GM12875 (cell line): ENCODE measurements at regions not wholly inside any gene's neighbourhood (a gene's known extent, or its start where the extent isn't known, plus 50 kb on each side); places are given as distances from the start of the nearest gene placed in this dataset.

Experiments
- H3K4me3 ChIP-seq: one replicate; pipeline ENCODE4 v1.5.1; 2011; ENCODE audit warnings: low read depth, low read length, control low read depth
- TF ChIP-seq, protein P1 (sequence below): IDR thresholded peaks from 2 replicates; pipeline ENCODE4 v1.5.1; 2011; ENCODE audit warnings: low read depth, mild to moderate bottlenecking, control low read depth, inconsistent platforms, low read length, moderate library complexity, borderline replicate concordance; ENCODE audit not compliant: insufficient read depth

DNA sequence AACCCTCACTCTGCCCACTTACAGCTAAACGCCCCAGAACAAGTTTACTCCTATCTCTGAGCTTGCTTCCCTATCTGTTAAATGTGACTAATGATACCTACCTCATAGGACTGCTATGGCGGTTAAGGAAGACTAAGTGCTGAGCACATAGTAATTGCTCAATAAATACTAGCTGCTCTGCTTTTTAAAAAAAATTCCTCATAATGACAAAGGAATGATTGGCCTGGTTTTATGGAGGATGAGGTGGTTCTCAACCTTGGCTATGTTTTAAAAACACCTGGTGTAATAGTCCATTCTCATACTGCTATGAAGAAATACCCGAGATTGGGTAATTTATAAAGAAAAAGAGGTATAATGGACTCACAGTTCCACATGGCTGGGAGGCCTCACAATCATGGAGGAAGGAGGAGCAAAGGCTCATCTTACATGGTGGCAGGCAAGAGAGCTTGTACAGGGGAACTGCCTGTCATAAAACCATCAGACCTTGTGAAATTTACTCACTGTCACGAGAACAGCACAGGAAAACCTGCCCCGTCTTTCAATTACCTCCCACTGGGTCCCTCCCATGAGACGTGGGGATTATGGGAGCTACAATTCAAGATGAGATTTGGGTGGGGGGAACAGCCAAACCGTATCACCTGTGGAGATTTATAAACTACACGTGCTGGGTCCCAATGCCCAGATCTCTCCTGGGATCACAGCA, 127.2 kb upstream of the SYT13 start:
- TF ChIP-seq, protein P1, sequence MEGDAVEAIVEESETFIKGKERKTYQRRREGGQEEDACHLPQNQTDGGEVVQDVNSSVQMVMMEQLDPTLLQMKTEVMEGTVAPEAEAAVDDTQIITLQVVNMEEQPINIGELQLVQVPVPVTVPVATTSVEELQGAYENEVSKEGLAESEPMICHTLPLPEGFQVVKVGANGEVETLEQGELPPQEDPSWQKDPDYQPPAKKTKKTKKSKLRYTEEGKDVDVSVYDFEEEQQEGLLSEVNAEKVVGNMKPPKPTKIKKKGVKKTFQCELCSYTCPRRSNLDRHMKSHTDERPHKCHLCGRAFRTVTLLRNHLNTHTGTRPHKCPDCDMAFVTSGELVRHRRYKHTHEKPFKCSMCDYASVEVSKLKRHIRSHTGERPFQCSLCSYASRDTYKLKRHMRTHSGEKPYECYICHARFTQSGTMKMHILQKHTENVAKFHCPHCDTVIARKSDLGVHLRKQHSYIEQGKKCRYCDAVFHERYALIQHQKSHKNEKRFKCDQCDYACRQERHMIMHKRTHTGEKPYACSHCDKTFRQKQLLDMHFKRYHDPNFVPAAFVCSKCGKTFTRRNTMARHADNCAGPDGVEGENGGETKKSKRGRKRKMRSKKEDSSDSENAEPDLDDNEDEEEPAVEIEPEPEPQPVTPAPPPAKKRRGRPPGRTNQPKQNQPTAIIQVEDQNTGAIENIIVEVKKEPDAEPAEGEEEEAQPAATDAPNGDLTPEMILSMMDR: no peak
- H3K4me3 ChIP-seq: no peak overlapping the region

DNA sequence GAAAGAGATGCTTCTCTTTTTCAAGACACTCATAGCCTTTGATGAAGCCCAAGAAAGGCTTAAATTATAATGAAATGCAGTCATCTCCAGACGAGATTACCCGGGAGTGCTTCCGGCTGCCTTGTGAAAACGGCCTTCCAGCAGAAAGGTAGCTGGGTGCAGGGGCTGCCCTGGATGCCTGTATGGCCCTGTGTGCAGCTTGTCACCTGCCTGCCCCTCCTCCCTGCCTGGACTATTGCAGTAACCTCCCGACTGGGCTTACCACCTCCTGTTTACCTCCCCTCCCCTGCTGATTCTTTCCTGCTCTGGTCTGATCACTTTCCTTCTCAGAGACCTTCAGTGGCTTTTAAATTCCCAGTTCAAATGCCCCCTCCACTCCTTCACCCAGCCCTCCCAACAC, 126.4 kb upstream of the SYT13 start:
- no peak overlapping the region for H3K4me3 ChIP-seq
- TF ChIP-seq, protein P1: no peak

DNA sequence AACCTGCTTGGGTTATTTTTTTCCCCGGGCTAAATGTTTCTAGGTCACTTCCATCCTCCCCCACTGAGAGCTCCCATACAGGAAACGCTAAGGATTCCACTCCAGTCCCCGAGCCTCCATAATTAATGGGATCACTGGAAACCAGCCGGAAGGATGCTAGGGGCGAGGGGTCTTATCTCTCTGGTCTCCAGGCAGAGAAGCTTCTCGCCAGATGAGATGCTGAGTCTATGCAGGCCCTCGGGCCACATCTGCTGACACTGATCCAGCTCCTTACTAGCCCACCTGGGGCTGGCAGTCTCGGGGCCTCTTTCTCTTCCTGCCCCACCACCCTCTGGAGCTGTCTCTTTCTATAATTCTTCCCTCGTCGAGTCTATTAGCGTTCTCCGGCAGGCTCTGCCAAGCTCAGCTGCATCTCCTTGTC, 125.9 kb upstream of the SYT13 start:
- TF ChIP-seq, protein P1: no peak
- no peak overlapping the region for H3K4me3 ChIP-seq

DNA sequence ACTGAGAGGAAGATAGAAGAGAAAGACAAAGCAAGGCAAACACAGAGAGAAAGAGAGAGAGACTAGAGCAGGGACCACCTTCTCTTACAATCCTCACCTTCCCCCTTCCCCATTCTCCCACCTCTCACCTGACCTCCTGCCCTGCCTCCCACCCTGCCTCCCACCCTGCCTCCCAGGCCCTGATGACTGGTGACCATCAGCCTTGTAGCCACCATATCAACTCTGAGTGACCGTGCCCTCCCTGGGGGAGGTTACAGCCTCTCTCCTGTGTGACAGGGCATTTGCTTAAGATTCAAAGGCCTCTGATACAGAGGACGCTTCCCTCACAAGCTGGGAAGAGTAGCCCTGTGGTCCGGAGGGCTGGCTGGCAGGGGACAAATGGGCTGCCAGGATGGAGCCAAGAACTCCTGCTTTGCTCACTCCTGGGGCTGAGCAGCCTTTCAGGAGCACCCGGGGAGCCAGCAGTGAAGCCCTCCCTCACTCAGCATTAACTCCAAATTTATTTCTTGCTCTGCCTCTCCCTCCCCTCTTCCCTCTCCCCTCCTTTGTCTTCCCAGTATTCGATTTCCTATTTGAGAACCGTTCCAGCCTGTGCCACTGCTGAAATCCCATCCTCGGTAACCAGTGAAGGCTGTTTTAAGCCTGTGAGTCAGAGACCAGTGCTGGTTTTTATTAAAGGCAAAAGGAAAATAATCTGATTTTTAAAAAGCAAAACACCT, 125.2 kb upstream of the SYT13 start:
- TF ChIP-seq, protein P1: no peak
- no peak overlapping the region for H3K4me3 ChIP-seq

DNA sequence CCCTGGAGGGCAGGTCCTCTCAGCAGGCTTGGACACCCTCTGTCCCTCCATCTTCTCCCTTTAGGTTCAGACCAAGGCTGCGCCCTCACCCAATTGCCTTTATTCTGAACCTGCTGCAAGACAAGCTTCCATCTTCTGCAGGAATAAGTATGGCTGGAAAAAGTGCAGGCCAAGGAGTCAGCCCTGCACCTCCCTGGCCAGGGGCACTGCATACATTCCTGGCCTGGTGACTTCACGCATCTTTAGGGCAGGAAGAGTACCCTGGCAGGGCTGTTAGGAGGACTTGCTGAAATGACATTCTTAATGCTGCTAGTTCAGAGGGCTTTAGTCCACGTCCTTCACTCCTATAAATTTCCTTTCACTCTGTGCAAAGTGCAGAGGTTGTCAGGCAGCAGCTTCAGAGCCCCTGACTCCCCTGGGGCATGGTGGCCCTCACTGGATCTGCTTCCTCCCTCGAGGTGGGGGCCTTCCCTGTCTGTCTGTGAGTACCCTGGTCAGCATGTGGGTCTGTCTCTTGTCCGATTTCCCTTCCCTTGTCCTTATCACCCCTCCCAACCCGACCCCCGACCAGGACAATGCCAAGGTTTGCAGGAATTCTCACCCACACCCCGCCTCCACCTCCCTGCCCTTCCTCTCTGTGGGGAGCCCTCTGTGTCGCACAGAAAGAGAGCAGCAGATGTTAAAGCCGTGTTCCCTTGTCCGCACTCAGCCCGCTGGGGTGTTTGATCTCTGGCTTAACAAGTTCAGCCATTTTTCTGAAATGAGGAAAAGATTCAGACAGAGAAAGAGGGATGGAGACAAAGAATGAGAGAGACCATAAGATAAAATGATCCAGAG, 124.5 kb upstream of the SYT13 start:
- TF ChIP-seq, protein P1: no peak
- H3K4me3 ChIP-seq: no peak overlapping the region

DNA sequence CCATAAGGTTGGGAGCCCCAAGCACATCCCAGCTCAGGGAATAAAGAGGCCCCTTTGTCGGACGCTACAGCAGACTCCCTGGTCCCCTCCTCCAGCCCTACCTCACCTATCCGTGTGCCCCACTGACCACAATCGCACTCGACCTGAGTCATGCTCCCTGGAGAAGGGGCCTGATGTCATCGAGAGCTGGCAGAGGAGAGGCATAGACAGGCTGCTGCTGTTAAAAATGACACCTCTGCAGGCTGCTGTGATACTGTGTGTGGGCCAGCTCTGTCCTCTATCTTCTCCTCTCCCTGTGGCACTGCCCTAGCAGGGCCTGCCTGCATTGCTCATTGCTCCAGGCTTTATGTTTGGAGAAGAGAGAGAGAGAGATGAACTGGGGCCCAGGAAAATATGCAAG, 123.4 kb upstream of the SYT13 start:
- TF ChIP-seq, protein P1: no peak

DNA sequence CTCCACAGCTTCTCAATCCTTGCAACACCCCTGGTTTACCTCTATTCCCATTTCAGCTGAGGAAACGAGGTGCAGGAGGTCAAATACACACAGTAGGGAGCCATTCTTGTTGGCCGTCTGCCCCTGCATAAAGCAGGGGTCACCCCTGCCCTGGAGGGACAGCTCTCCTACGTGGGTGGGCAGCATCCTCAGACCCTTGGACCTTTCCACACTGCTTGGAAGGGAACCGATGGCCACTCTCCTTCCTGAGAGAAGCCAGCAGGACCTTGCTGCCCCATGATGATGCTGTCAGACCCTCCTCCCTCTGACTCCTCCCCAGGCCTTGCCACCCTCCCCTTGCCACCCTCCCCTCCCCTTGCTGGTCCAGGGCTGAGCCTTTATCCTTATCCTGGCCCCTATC, 121.1 kb upstream of the SYT13 start:
- no peak overlapping the region for H3K4me3 ChIP-seq
- TF ChIP-seq, protein P1: no peak

More for the DNA sequence above, 123.4 kb upstream of the SYT13 start:
- H3K4me3 ChIP-seq: no peak overlapping the region
